CD4-positive, alpha-beta T cell treated with Interleukin-21 for 1 hour (primary cell): ENCODE measurements at regions not wholly inside any gene's neighbourhood (a gene's known extent, or its start where the extent isn't known, plus 50 kb on each side); places are given as distances from the start of the nearest gene placed in this dataset.
"Not testable (repeated sequence)": the region's sequence is repeated elsewhere in the genome, so short reads cannot be mapped to it uniquely, and the experiment has no call there.

Source experiments
- DNase-seq: peaks from one replicate; pipeline ENCODE4 v3.0.0-alpha.2; 2020

GRCh38 chr13:21920802-21921201 lies 249.9 kb downstream of the FGF9 start:
- not testable (repeated sequence) for DNase-seq

- no peak for DNase-seq
These were observed 254.1 kb downstream of the FGF9 start for GRCh38 chr13:21924958-21925357.

GRCh38 chr13:21925720-21926119 lies 254.8 kb downstream of the FGF9 start:
- no peak for DNase-seq

GRCh38 chr13:21929400-21929799 lies 258.5 kb downstream of the FGF9 start:
- no peak for DNase-seq

- DNase-seq = no peak
These were observed 259.7 kb downstream of the FGF9 start for GRCh38 chr13:21930536-21930935.

- DNase-seq = no peak
These were observed 261.7 kb downstream of the FGF9 start for GRCh38 chr13:21932578-21932977.

- DNase-seq = no peak
These were observed 262.1 kb downstream of the FGF9 start for GRCh38 chr13:21932996-21933395.

GRCh38 chr13:21934284-21934683 lies 263.4 kb downstream of the FGF9 start:
- DNase-seq = no peak

GRCh38 chr13:21936674-21937073 lies 265.8 kb downstream of the FGF9 start:
- DNase-seq = no peak

- DNase-seq = no peak
These were observed 267.3 kb downstream of the FGF9 start for GRCh38 chr13:21938168-21938567.

GRCh38 chr13:21938636-21939035 lies 267.8 kb downstream of the FGF9 start:
- DNase-seq = no peak

- no peak for DNase-seq
These were observed 271.2 kb downstream of the FGF9 start for GRCh38 chr13:21942061-21942460.

GRCh38 chr13:21944610-21945009 lies 273.7 kb downstream of the FGF9 start:
- DNase-seq = no peak

- DNase-seq = no peak
These were observed 274.3 kb downstream of the FGF9 start for GRCh38 chr13:21945195-21945594.

- DNase-seq = no peak
These were observed 276.1 kb downstream of the FGF9 start for GRCh38 chr13:21946964-21947363.

- no peak for DNase-seq
These were observed 278.0 kb downstream of the FGF9 start for GRCh38 chr13:21948769-21949474.

GRCh38 chr13:21949818-21950429 lies 279.1 kb downstream of the FGF9 start:
- DNase-seq = no peak

GRCh38 chr13:21956666-21957065 lies 285.8 kb downstream of the FGF9 start:
- DNase-seq = no peak

- DNase-seq = no peak
These were observed 287.0 kb downstream of the FGF9 start for GRCh38 chr13:21957833-21958232.

GRCh38 chr13:21960108-21960507 lies 289.2 kb downstream of the FGF9 start:
- DNase-seq = no peak

- DNase-seq = no peak
These were observed 293.8 kb downstream of the FGF9 start for GRCh38 chr13:21964686-21965085.

GRCh38 chr13:21965095-21965494 lies 294.2 kb downstream of the FGF9 start:
- DNase-seq = no peak

- no peak for DNase-seq
These were observed 295.1 kb downstream of the FGF9 start for GRCh38 chr13:21966014-21966413.

GRCh38 chr13:21967871-21968270 lies 297.0 kb downstream of the FGF9 start:
- no peak for DNase-seq

- no peak for DNase-seq
These were observed 299.3 kb downstream of the FGF9 start for GRCh38 chr13:21970172-21970571.
